ENCODE measurements at regions not wholly inside any gene's neighbourhood (a gene's known extent, or its start where the extent isn't known, plus 50 kb on each side); places are given as distances from the start of the nearest gene placed in this dataset.

GRCh38 chr18:40346146-40346545 is 1608.9 kb upstream of the PIK3C3 start:
- no peak for TF ChIP-seq CTCF (IDR thresholded peaks at IDR 0.05; ENCODE audit: insufficient read depth, low read length, poor library complexity, severe bottlenecking)
- no peak overlapping the region for H3K4me3 ChIP-seq (replicated peaks; ENCODE audit: low read depth, low read length)
- no peak for DNase-seq (ENCODE audit: extremely low read depth, insufficient read length)
- no peaks in the 10 kb centered on the region for H3K27me3 ChIP-seq (replicated peaks; ENCODE audit: control insufficient read depth, insufficient read depth, low read length)
- no peaks in the 10 kb centered on the region for H3K36me3 ChIP-seq (ENCODE audit: control insufficient read depth, insufficient read depth, low read length)

GRCh38 chr18:40341701-40342100 is 1613.3 kb upstream of the PIK3C3 start:
- TF ChIP-seq CTCF (IDR thresholded peaks at IDR 0.05; ENCODE audit: insufficient read depth, low read length, poor library complexity, severe bottlenecking): no peak
- DNase-seq (ENCODE audit: extremely low read depth, insufficient read length): no peak

GRCh38 chr18:40338284-40338683 is 1616.8 kb upstream of the PIK3C3 start:
- no peak for DNase-seq (ENCODE audit: extremely low read depth, insufficient read length)
- no peak for TF ChIP-seq CTCF (IDR thresholded peaks at IDR 0.05; ENCODE audit: insufficient read depth, low read length, poor library complexity, severe bottlenecking)
- Histone ChIP-seq H3K36me3 (ENCODE audit: control insufficient read depth, insufficient read depth, low read length) (no peaks in the 10 kb centered on the region), H3K27me3 (replicated peaks; ENCODE audit: control insufficient read depth, insufficient read depth, low read length) (no peaks in the 10 kb centered on the region), H3K4me3 (replicated peaks; ENCODE audit: low read depth, low read length) (no peak overlapping the region)

More at GRCh38 chr18:40341701-40342100, 1613.3 kb upstream of the PIK3C3 start:
- H3K4me3 ChIP-seq (replicated peaks; ENCODE audit: low read depth, low read length): no peak overlapping the region
- H3K36me3 ChIP-seq (ENCODE audit: control insufficient read depth, insufficient read depth, low read length): no peaks in the 10 kb centered on the region
- H3K27me3 ChIP-seq (replicated peaks; ENCODE audit: control insufficient read depth, insufficient read depth, low read length): no peaks in the 10 kb centered on the region

GRCh38 chr18:40326985-40327384 is 1628.0 kb upstream of the PIK3C3 start:
- no peak for DNase-seq (ENCODE audit: extremely low read depth, insufficient read length)
- Histone ChIP-seq H3K27me3 (replicated peaks; ENCODE audit: control insufficient read depth, insufficient read depth, low read length) (no peaks in the 10 kb centered on the region), H3K4me3 (replicated peaks; ENCODE audit: low read depth, low read length) (no peak overlapping the region), H3K36me3 (ENCODE audit: control insufficient read depth, insufficient read depth, low read length) (no peaks in the 10 kb centered on the region)
- no peak for TF ChIP-seq CTCF (IDR thresholded peaks at IDR 0.05; ENCODE audit: insufficient read depth, low read length, poor library complexity, severe bottlenecking)

GRCh38 chr18:40325988-40326387 is 1629.0 kb upstream of the PIK3C3 start:
- H3K27me3 ChIP-seq (replicated peaks; ENCODE audit: control insufficient read depth, insufficient read depth, low read length): no peaks in the 10 kb centered on the region
- no peak overlapping the region for H3K4me3 ChIP-seq (replicated peaks; ENCODE audit: low read depth, low read length)
- H3K36me3 ChIP-seq (ENCODE audit: control insufficient read depth, insufficient read depth, low read length): no peaks in the 10 kb centered on the region
- no peak for TF ChIP-seq CTCF (IDR thresholded peaks at IDR 0.05; ENCODE audit: insufficient read depth, low read length, poor library complexity, severe bottlenecking)
- no peak for DNase-seq (ENCODE audit: extremely low read depth, insufficient read length)

GRCh38 chr18:40314199-40314598 is 1640.8 kb upstream of the PIK3C3 start:
- H3K27me3 ChIP-seq (replicated peaks; ENCODE audit: control insufficient read depth, insufficient read depth, low read length): no peaks in the 10 kb centered on the region
- H3K4me3 ChIP-seq (replicated peaks; ENCODE audit: low read depth, low read length): no peak overlapping the region
- no peaks in the 10 kb centered on the region for H3K36me3 ChIP-seq (ENCODE audit: control insufficient read depth, insufficient read depth, low read length)
- TF ChIP-seq CTCF (IDR thresholded peaks at IDR 0.05; ENCODE audit: insufficient read depth, low read length, poor library complexity, severe bottlenecking): no peak
- DNase-seq (ENCODE audit: extremely low read depth, insufficient read length): no peak

Data from GM06990 (cell line).